ENCODE measurements at regions not wholly inside any gene's neighbourhood (a gene's known extent, or its start where the extent isn't known, plus 50 kb on each side); places are given as distances from the start of the nearest gene placed in this dataset.

DNA sequence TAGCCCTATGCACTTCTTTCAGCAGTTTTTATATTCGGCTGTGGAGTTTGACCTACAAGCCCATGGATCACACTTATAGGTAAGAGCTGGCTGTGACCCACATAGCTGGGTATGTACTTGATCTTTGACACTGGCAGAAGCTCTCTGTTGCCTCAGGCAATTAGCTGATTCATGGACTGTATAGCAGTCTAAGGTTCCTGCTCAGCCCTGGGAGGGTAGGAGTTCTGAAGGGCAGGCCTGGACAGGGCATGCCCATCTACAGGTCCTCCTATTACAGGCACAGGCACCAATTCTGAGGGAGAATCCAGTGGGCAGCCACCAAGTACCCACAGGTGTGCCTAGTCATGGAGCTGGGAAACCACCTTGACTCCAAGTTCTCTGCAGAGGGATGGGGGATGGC lies 301.8 kb upstream of the GALNT5 start:
- DNase-seq (no peak), ATAC-seq (no peak)
- H3K4me1 Mint-ChIP-seq, result no peaks in the 10 kb centered on the region
- Histone ChIP-seq H3K36me3 (ENCODE audit: control insufficient read depth in 2 of 3, insufficient read depth in 3 of 3, low read length in 3 of 3) (no peaks in the 10 kb centered on the region), H3K27ac (ENCODE audit: low read depth, low read length) (no peak overlapping the region), H3K27me3 (ENCODE audit: control insufficient read depth in 2 of 2, insufficient read depth in 2 of 2, low read length in 2 of 2) (no peaks in the 10 kb centered on the region), H3K4me1 (ENCODE audit: control insufficient read depth in 2 of 2, insufficient read depth in 2 of 2, low read length in 2 of 2) (no peaks in the 10 kb centered on the region), H3K4me3 (ENCODE audit: low read length) (no peak overlapping the region), H3K9me3 (ENCODE audit: control insufficient read depth in 2 of 3, low read length in 3 of 3) (peaks cover 0 to 16% (median 0%) of the 10 kb centered on the region in 3 experiments)
- H3K27me3 Mint-ChIP-seq, result no peaks in the 10 kb centered on the region
- H3K9me3 Mint-ChIP-seq, result peaks cover 1 to 19% (median 4%) of the 10 kb centered on the region in 11 donors
- POLR2A ChIA-PET, result no interaction called here
- CTCF ChIA-PET, result no interaction called here
- H3K4me3 Mint-ChIP-seq, result no peak overlapping the region
- intact Hi-C loops (cut with micrococcal nuclease), result no loop called here
- H3K27ac Mint-ChIP-seq, result no peak overlapping the region
- no peaks in the 10 kb centered on the region for H3K36me3 Mint-ChIP-seq

DNA sequence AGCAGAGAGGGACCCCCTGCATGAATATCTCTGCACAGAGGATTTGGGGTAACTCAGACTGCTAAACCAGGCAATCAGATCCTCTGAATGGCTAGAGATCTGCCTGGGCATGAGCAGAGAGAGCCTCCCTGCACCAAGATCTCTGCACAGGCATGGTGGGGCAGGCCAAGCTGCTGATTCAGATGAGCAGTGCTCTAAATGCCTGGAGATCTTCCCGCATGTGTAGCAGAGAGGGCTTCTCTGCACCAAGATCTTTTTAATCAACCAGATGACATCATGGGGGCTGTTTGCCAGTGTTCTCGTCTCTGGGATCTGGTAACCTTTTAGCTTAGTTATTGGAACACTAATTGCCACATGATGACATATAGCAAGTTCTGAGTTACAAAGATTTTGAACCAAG lies 301.3 kb upstream of the GALNT5 start:
- H3K27ac Mint-ChIP-seq, result no peak overlapping the region
- H3K9me3 Mint-ChIP-seq, result peaks cover 0 to 18% (median 4%) of the 10 kb centered on the region in 11 donors

DNA sequence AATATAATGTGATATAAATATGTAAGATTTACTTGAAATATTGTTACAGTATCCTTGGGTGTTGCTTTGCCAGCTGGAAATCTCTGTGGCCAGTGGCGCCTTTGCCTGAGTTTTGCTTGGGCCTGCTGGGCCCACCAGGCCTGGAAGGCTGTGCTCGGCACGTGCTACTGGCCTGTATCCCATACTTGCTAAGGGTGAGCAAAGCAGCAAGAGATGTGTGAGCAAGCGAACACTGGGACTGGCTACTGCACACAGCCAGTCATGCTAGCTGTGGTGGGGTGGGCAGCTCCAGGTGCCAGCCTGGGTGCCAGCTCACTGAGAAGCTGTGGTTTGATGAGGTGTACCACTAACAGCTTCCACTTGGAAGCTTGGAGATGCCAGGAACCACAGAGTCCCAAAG lies 299.1 kb upstream of the GALNT5 start:
- DNase-seq, result no peak

More for the DNA sequence above, 301.3 kb upstream of the GALNT5 start:
- H3K4me3 Mint-ChIP-seq, result no peak overlapping the region
- no peak overlapping the region for H3K27ac ChIP-seq (ENCODE audit: low read depth, low read length)
- intact Hi-C loops (cut with micrococcal nuclease), result no loop called here
- H3K4me1 ChIP-seq (ENCODE audit: control insufficient read depth in 2 of 2, insufficient read depth in 2 of 2, low read length in 2 of 2), result no peaks in the 10 kb centered on the region
- ChIA-PET CTCF (no interaction called here), POLR2A (no interaction called here)
- ATAC-seq (no peak), DNase-seq (no peak)
- H3K9me3 ChIP-seq (ENCODE audit: control insufficient read depth in 2 of 3, low read length in 3 of 3), result peaks cover 0 to 16% (median 0%) of the 10 kb centered on the region in 3 experiments
- no peaks in the 10 kb centered on the region for H3K4me1 Mint-ChIP-seq
- H3K27me3 Mint-ChIP-seq, result no peaks in the 10 kb centered on the region
- H3K36me3 Mint-ChIP-seq, result no peaks in the 10 kb centered on the region
- no peaks in the 10 kb centered on the region for H3K36me3 ChIP-seq (ENCODE audit: control insufficient read depth in 2 of 3, insufficient read depth in 3 of 3, low read length in 3 of 3)
- no peaks in the 10 kb centered on the region for H3K27me3 ChIP-seq (ENCODE audit: control insufficient read depth in 2 of 2, insufficient read depth in 2 of 2, low read length in 2 of 2)
- H3K4me3 ChIP-seq (ENCODE audit: low read length), result no peak overlapping the region

DNA sequence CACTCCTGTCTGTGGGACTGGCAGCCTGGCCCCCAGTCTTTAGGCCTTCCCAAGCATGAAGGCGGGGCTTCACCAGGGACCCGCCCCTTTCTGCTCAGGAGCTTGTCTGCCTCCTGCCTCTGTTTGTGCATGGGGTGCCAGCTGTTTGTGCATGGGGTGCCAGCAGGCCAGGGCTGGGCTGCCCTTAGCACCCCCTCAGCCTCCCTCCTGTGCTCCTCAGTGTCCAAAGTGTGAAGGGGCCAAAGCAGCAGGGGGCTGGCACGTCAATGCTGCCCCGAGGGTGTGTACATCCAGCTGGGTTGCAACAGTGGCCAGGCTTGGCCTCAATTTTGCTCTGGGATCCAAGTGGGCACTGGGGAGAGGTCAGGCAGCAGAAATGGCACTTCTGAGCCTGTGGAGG lies 298.0 kb upstream of the GALNT5 start:
- H3K4me3 Mint-ChIP-seq, result no peak overlapping the region
- no peaks in the 10 kb centered on the region for H3K4me1 Mint-ChIP-seq
- Histone ChIP-seq H3K36me3 (ENCODE audit: control insufficient read depth in 2 of 3, insufficient read depth in 3 of 3, low read length in 3 of 3) (no peaks in the 10 kb centered on the region), H3K27ac (ENCODE audit: low read depth, low read length) (no peak overlapping the region), H3K4me3 (ENCODE audit: low read length) (no peak overlapping the region), H3K4me1 (ENCODE audit: control insufficient read depth in 2 of 2, insufficient read depth in 2 of 2, low read length in 2 of 2) (no peaks in the 10 kb centered on the region), H3K9me3 (ENCODE audit: control insufficient read depth in 2 of 3, low read length in 3 of 3) (peaks cover 0 to 16% (median 0%) of the 10 kb centered on the region in 3 experiments), H3K27me3 (ENCODE audit: control insufficient read depth in 2 of 2, insufficient read depth in 2 of 2, low read length in 2 of 2) (no peaks in the 10 kb centered on the region)
- no peaks in the 10 kb centered on the region for H3K27me3 Mint-ChIP-seq
- intact Hi-C loops (cut with micrococcal nuclease), result no loop called here
- CTCF ChIA-PET, result no interaction called here
- peaks cover 0 to 5% (median 3%) of the 10 kb centered on the region in 11 donors for H3K9me3 Mint-ChIP-seq
- POLR2A ChIA-PET, result no interaction called here
- DNase-seq, result no peak
- no peaks in the 10 kb centered on the region for H3K36me3 Mint-ChIP-seq
- H3K27ac Mint-ChIP-seq, result no peak overlapping the region
- ATAC-seq, result no peak

More for the DNA sequence above, 299.1 kb upstream of the GALNT5 start:
- Mint-ChIP-seq H3K27ac (no peak overlapping the region), H3K9me3 (peaks cover 0 to 9% (median 3%) of the 10 kb centered on the region in 11 donors), H3K27me3 (no peaks in the 10 kb centered on the region), H3K36me3 (no peaks in the 10 kb centered on the region), H3K4me1 (no peaks in the 10 kb centered on the region), H3K4me3 (no peak overlapping the region)
- CTCF ChIA-PET, result no interaction called here
- Histone ChIP-seq H3K27ac (ENCODE audit: low read depth, low read length) (no peak overlapping the region), H3K4me3 (ENCODE audit: low read length) (no peak overlapping the region), H3K9me3 (ENCODE audit: control insufficient read depth in 2 of 3, low read length in 3 of 3) (peaks cover 0 to 16% (median 0%) of the 10 kb centered on the region in 3 experiments), H3K27me3 (ENCODE audit: control insufficient read depth in 2 of 2, insufficient read depth in 2 of 2, low read length in 2 of 2) (no peaks in the 10 kb centered on the region), H3K4me1 (ENCODE audit: control insufficient read depth in 2 of 2, insufficient read depth in 2 of 2, low read length in 2 of 2) (no peaks in the 10 kb centered on the region), H3K36me3 (ENCODE audit: control insufficient read depth in 2 of 3, insufficient read depth in 3 of 3, low read length in 3 of 3) (no peaks in the 10 kb centered on the region)
- POLR2A ChIA-PET, result no interaction called here
- intact Hi-C loops (cut with micrococcal nuclease), result no loop called here
- ATAC-seq, result no peak

DNA sequence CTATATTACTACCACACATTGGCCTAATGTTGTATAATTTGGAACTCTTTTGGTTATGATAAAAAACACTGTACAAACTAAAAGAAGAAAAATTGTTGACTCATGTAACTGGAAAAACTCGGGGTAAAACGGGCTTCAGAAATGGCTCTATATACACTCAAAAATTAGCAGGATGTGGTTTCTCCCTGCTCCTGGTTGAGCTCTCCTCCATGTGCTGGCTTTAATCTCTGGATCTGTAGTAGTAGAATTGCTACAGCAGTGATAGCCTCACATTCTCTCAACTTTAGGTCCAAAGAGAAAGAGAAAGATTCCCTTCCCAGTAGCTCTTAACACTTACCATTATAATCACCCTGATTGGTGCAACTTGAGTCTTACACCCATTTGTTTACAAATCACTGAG lies 274.9 kb upstream of the GALNT5 start:
- no peak for DNase-seq
- no peaks in the 10 kb centered on the region for H3K36me3 Mint-ChIP-seq
- Histone ChIP-seq H3K4me3 (ENCODE audit: low read length) (no peak overlapping the region), H3K27me3 (ENCODE audit: control insufficient read depth in 2 of 2, insufficient read depth in 2 of 2, low read length in 2 of 2) (no peaks in the 10 kb centered on the region), H3K4me1 (ENCODE audit: control insufficient read depth in 2 of 2, insufficient read depth in 2 of 2, low read length in 2 of 2) (no peaks in the 10 kb centered on the region), H3K36me3 (ENCODE audit: control insufficient read depth in 2 of 3, insufficient read depth in 3 of 3, low read length in 3 of 3) (no peaks in the 10 kb centered on the region), H3K9me3 (ENCODE audit: control insufficient read depth in 2 of 3, low read length in 3 of 3) (no peaks in the 10 kb centered on the region), H3K27ac (ENCODE audit: low read depth, low read length) (no peak overlapping the region)
- CTCF ChIA-PET, result no interaction called here
- H3K27me3 Mint-ChIP-seq, result peaks cover 0 to 6% (median 0%) of the 10 kb centered on the region in 5 donors
- intact Hi-C loops (cut with micrococcal nuclease), result no loop called here
- ATAC-seq, result no peak
- H3K27ac Mint-ChIP-seq, result no peak overlapping the region
- peaks cover 0 to 8% (median 0%) of the 10 kb centered on the region in 11 donors for H3K9me3 Mint-ChIP-seq
- POLR2A ChIA-PET, result no interaction called here
- no peaks in the 10 kb centered on the region for H3K4me1 Mint-ChIP-seq
- H3K4me3 Mint-ChIP-seq, result no peak overlapping the region

DNA sequence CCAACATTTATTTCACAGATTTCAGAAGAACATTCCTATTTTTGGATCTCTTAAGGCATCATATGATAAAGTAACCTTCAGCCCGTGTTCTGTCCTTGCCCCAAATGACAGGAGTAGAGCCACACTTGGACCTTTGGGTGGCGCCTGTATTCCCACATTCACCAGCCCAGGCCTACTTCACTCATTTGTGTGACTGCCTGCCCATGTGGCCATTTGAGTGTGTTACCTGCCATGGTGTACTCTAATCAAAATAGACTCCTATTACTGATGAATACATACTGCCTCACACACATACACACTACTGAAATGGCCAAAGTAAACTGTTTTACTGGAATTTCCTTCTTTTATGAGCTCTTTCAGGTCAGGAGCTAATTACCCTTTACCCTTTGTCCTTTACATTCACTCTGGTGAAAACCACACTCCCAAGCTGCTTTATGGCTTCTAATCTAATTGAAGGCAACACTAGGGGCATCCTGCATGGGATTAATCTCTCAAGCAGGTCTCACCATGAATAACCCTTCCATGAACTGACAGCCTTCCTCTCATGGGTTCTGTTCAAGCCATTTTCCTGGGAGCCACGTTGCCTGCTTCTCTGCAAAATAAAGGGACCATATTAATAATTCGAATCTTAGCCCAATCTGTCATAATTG lies 271.0 kb upstream of the GALNT5 start:
- intact Hi-C loops (cut with micrococcal nuclease), result no loop called here
- CTCF ChIA-PET, result no interaction called here
- no peaks in the 10 kb centered on the region for H3K4me1 Mint-ChIP-seq

DNA sequence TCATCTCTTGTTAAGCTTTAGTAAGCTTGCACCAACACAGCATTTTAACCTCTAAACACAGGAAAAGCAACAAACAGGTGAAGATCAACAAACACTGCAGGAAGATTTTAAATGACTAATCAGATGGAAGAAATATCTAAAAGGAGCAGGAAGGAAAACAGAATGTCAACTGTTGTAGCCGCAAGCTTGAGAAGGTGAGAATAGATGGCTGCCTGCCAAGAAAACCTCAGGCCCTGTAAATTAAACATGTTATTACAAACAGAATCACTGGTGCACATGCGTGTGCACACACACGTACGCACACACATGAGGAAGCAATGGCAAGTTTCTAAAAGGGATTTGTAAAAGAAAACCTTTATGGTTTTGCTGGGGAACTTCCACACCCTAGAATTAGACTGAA lies 257.8 kb upstream of the GALNT5 start:
- no peaks in the 10 kb centered on the region for H3K27me3 Mint-ChIP-seq
- H3K4me3 ChIP-seq (ENCODE audit: low read length), result no peak overlapping the region
- H3K4me1 ChIP-seq (ENCODE audit: control insufficient read depth in 2 of 2, insufficient read depth in 2 of 2, low read length in 2 of 2), result no peaks in the 10 kb centered on the region
- no peak overlapping the region for H3K27ac Mint-ChIP-seq
- ATAC-seq (no peak), DNase-seq (no peak)
- POLR2A ChIA-PET, result no interaction called here
- H3K27me3 ChIP-seq (ENCODE audit: control insufficient read depth in 2 of 2, insufficient read depth in 2 of 2, low read length in 2 of 2), result no peaks in the 10 kb centered on the region
- peaks cover 0 to 4% (median 0%) of the 10 kb centered on the region in 11 donors for H3K9me3 Mint-ChIP-seq
- CTCF ChIA-PET, result no interaction called here
- intact Hi-C loops (cut with micrococcal nuclease), result no loop called here
- no peaks in the 10 kb centered on the region for H3K36me3 ChIP-seq (ENCODE audit: control insufficient read depth in 2 of 3, insufficient read depth in 3 of 3, low read length in 3 of 3)
- no peak overlapping the region for H3K4me3 Mint-ChIP-seq
- H3K4me1 Mint-ChIP-seq, result peaks cover 0 to 1% (median 0%) of the 10 kb centered on the region in 7 donors
- H3K9me3 ChIP-seq (ENCODE audit: control insufficient read depth in 2 of 3, low read length in 3 of 3), result no peaks in the 10 kb centered on the region
- no peak overlapping the region for H3K27ac ChIP-seq (ENCODE audit: low read depth, low read length)
- no peaks in the 10 kb centered on the region for H3K36me3 Mint-ChIP-seq

More for the DNA sequence above, 271.0 kb upstream of the GALNT5 start:
- Mint-ChIP-seq H3K36me3 (no peaks in the 10 kb centered on the region), H3K27ac (no peak overlapping the region), H3K27me3 (peaks cover 0 to 6% (median 0%) of the 10 kb centered on the region in 5 donors), H3K9me3 (no peaks in the 10 kb centered on the region), H3K4me3 (no peak overlapping the region)
- Histone ChIP-seq H3K27me3 (ENCODE audit: control insufficient read depth in 2 of 2, insufficient read depth in 2 of 2, low read length in 2 of 2) (no peaks in the 10 kb centered on the region), H3K27ac (ENCODE audit: low read depth, low read length) (no peak overlapping the region), H3K9me3 (ENCODE audit: control insufficient read depth in 2 of 3, low read length in 3 of 3) (no peaks in the 10 kb centered on the region), H3K4me3 (ENCODE audit: low read length) (no peak overlapping the region), H3K4me1 (ENCODE audit: control insufficient read depth in 2 of 2, insufficient read depth in 2 of 2, low read length in 2 of 2) (no peaks in the 10 kb centered on the region), H3K36me3 (ENCODE audit: control insufficient read depth in 2 of 3, insufficient read depth in 3 of 3, low read length in 3 of 3) (no peaks in the 10 kb centered on the region)
- POLR2A ChIA-PET, result no interaction called here
- DNase-seq (no peak), ATAC-seq (no peak)
